HepG2 (cell line): ENCODE measurements at regions not wholly inside any gene's neighbourhood (a gene's known extent, or its start where the extent isn't known, plus 50 kb on each side); places are given as distances from the start of the nearest gene placed in this dataset.

Source experiments
- ATAC-seq: fragments of 200-7000 bp; cut with Tn5 transposase; 3 replicates; pipeline ENCODE4 v1.9.1; 2020; ENCODE audit warnings: mild to moderate bottlenecking, moderate library complexity
- BruUV-seq: library from RNA; stranded (reverse); fragments of 400-500 nt; replicated peaks from 2 replicates; lab custom pipeline; 2021; lab: Mats Ljungman, UMichigan
- CTCF ChIA-PET: fragments of 300-600 bp; formaldehyde crosslinking; extraction: SDS; loops from one replicate; lab custom pipeline; 2021; ENCODE audit warnings: low total read pairs, inconsistent platforms, low intra/inter-chr PET ratio; lab: Yijun Ruan, JAX
- POLR2A ChIA-PET: fragments of 350-600 bp; sonication (Branson Sonifier 250); formaldehyde crosslinking; loops from one replicate; lab custom pipeline; 2020; ENCODE audit warnings: antibody characterized with exemption, inconsistent platforms; lab: Yijun Ruan, JAX
- DNase-seq: peaks from one replicate; pipeline ENCODE4 v3.0.0-alpha.2; 2015; ENCODE audit warnings: low spot score
- FAIRE-seq: peaks from 3 replicates; lab custom pipeline; 2011; peaks lifted over from hg19 to GRCh38; lab: Jason Lieb, UNC
- H2AFZ ChIP-seq: one replicate; pipeline ENCODE4 v1.6.1; 2011; ENCODE audit warnings: low read length, inconsistent platforms
- H3K27ac ChIP-seq: fragments of 300-600 bp; 3 replicates; pipeline ENCODE4 v1.8.0; 2011; ENCODE audit warnings: mixed run types, mild to moderate bottlenecking, mixed read lengths, low read length, inconsistent platforms; ENCODE audit not compliant: insufficient read depth; ENCODE audit errors: extremely low read length
- H3K27me3 ChIP-seq, 2 experiments: fragments of 200-600 bp in 1 of 2; 2 replicates in 1 of 2; 3 replicates in 1 of 2; pipeline versions ENCODE4 v1.6.0 to v1.8.0; 2011; ENCODE audit warnings: low read length in 2 of 2, mild to moderate bottlenecking in 2 of 2, moderate library complexity in 2 of 2, inconsistent platforms in 1 of 2; ENCODE audit not compliant: insufficient read depth in 2 of 2, control insufficient read depth in 1 of 2
- H3K36me3 ChIP-seq, 2 experiments: fragments of 200-600 bp in 1 of 2; replicated peaks in 1 of 2; 2 replicates in 1 of 2; 3 replicates in 1 of 2; pipeline versions ENCODE4 v1.5.1 to v1.8.0; 2011; ENCODE audit warnings: low read length in 2 of 2, inconsistent platforms in 1 of 2; ENCODE audit not compliant: insufficient read depth in 2 of 2, control insufficient read depth in 1 of 2
- H3K4me1 ChIP-seq: 2 replicates; pipeline ENCODE4 v1.5.1; 2012; ENCODE audit warnings: low read length, inconsistent platforms; ENCODE audit not compliant: insufficient read depth
- H3K4me2 ChIP-seq: 2 replicates; pipeline ENCODE4 v1.6.0; 2011; ENCODE audit warnings: low read depth, low read length, inconsistent platforms
- H3K4me3 ChIP-seq, 3 experiments: fragments of 200-600 bp in 1 of 3; sonication (generic), shearing (Covaris generic) in 1 of 3; replicated peaks in 1 of 3; 2 replicates each; pipeline ENCODE4 v1.5.1; 2011 to 2016; ENCODE audit warnings: low read length in 3 of 3, inconsistent platforms in 2 of 3, low read depth in 2 of 3, mild to moderate bottlenecking in 2 of 3, control low read depth in 1 of 3, mixed read lengths in 1 of 3; ENCODE audit not compliant: insufficient read depth in 1 of 3
- H3K79me2 ChIP-seq: one replicate; pipeline ENCODE4 v1.6.1; 2011; ENCODE audit warnings: low read length, inconsistent platforms; ENCODE audit not compliant: insufficient read depth
- H3K9ac ChIP-seq: 2 replicates; pipeline ENCODE4 v1.6.0; 2011; ENCODE audit warnings: mild to moderate bottlenecking, low read depth, low read length, inconsistent platforms; ENCODE audit not compliant: insufficient read depth
- H3K9me3 ChIP-seq: 2 replicates; pipeline ENCODE4 v1.5.1; 2012; ENCODE audit warnings: mild to moderate bottlenecking, low read length
- H4K20me1 ChIP-seq: 2 replicates; pipeline ENCODE4 v1.6.0; 2011; ENCODE audit warnings: inconsistent platforms, mild to moderate bottlenecking, low read length, moderate library complexity; ENCODE audit not compliant: insufficient read depth
- GABPB1 ChIP-seq: IDR thresholded peaks from 2 replicates; pipeline ENCODE4 v1.6.1; 2016; ENCODE audit warnings: mild to moderate bottlenecking, missing genetic modification reagents, moderate library complexity, missing compliant biosample characterization
- GMEB1 ChIP-seq: sonication (generic); formaldehyde crosslinking; IDR thresholded peaks from 2 replicates; pipeline ENCODE4 v1.5.1; 2020; ENCODE audit warnings: missing genetic modification reagents, mild to moderate bottlenecking, borderline replicate concordance
- HNF4G ChIP-seq, 2 experiments: sonication (generic) in 1 of 2; formaldehyde crosslinking in 1 of 2; IDR thresholded peaks; 2 replicates each; pipeline versions ENCODE4 v1.4.0 to v1.6.1; 2011 to 2020; ENCODE audit warnings: borderline replicate concordance in 2 of 2, low read depth in 2 of 2, mild to moderate bottlenecking in 2 of 2, low read length in 1 of 2, missing genetic modification reagents in 1 of 2, moderate library complexity in 1 of 2
- MLXIP ChIP-seq: sonication (generic); formaldehyde crosslinking; IDR thresholded peaks from 2 replicates; pipeline ENCODE4 v1.9.0; 2021; ENCODE audit warnings: missing genetic modification reagents, borderline replicate concordance
- NKX3-1 ChIP-seq: sonication (generic); formaldehyde crosslinking; IDR thresholded peaks from 2 replicates; pipeline ENCODE4 v1.5.0; 2020; ENCODE audit warnings: missing genetic modification reagents
- RERE ChIP-seq: IDR thresholded peaks from 2 replicates; pipeline ENCODE4 v1.6.1; 2016; ENCODE audit warnings: low read depth, missing genetic modification reagents, missing compliant biosample characterization
- SP1 ChIP-seq, 2 experiments: fragments of 450-650 bp in 1 of 2; sonication (generic) in 1 of 2; formaldehyde crosslinking in 1 of 2; IDR thresholded peaks; 2 replicates each; pipeline versions ENCODE4 v1.4.0 to v1.6.1; 2016 to 2020; ENCODE audit warnings: missing genetic modification reagents in 1 of 2
- ZBTB25 ChIP-seq: IDR thresholded peaks from 2 replicates; pipeline ENCODE4 v1.6.1; 2018; ENCODE audit warnings: missing genetic modification reagents
- ZNF276 ChIP-seq: sonication (generic); formaldehyde crosslinking; IDR thresholded peaks from 2 replicates; pipeline ENCODE4 v1.4.0; 2020; ENCODE audit warnings: mild to moderate bottlenecking, low read depth, missing genetic modification reagents
- ZNF619 ChIP-seq: sonication (generic); formaldehyde crosslinking; IDR thresholded peaks from 2 replicates; pipeline ENCODE4 v1.4.0; 2020; ENCODE audit warnings: mild to moderate bottlenecking, missing genetic modification reagents
- WGBS: methylation state at CpG from one replicate; pipeline ENCODE4 v1.1.6; 2017; ENCODE audit warnings: low lambda C conversion rate; 5-methylcytosine and 5-hydroxymethylcytosine counted together
- in situ Hi-C: cut with HindIII; loops from 2 replicates; pipeline ENCODE4 v1.10.0; 2017; ENCODE audit warnings: low pct_unique_long_range_greater_than_20kb; ENCODE audit not compliant: extremely low pct_ligation_motif_present
- intact Hi-C: fragments of 100-400 bp; cut with micrococcal nuclease; formaldehyde crosslinking; loops from one replicate; pipeline ENCODE4 v1.10.0; 2022; ENCODE audit not compliant: unreplicated experiment

- H3K79me2 ChIP-seq: no peaks in the 10 kb centered on the region
- CTCF ChIA-PET: no interaction called here
- 2% methylated on average over 4 of the region's 4 CpGs for WGBS
- H3K9ac ChIP-seq: no peak overlapping the region
- ATAC-seq (no peak), FAIRE-seq (no peak), DNase-seq (no peak)
- H3K9me3 ChIP-seq: peaks cover 95% of the 10 kb centered on the region
- in situ Hi-C loops: no loop called here
- POLR2A ChIA-PET: no interaction called here
- H3K4me2 ChIP-seq: no peak overlapping the region
- intact Hi-C loops: no loop called here
- no peak overlapping the region for H3K27ac ChIP-seq
- H3K27me3 ChIP-seq: no peaks in the 10 kb centered on the region
- no peaks in the 10 kb centered on the region for H3K36me3 ChIP-seq
- H2AFZ ChIP-seq: no peak overlapping the region
- no peaks in the 10 kb centered on the region for H3K4me1 ChIP-seq
- no peak overlapping the region for H3K4me3 ChIP-seq
- H4K20me1 ChIP-seq: no peaks in the 10 kb centered on the region
- BruUV-seq: no TSS peak
- TF ChIP-seq MLXIP (CRISPR knock-in tag) (no peak), GABPB1 (CRISPR knock-in tag) (no peak), GMEB1 (no peak), NKX3-1 (CRISPR knock-in tag) (no peak), ZBTB25 (CRISPR knock-in tag) (no peak), ZNF276 (CRISPR knock-in tag) (no peak), SP1 (IDR thresholded peaks at IDR 0.05) (no peak), SP1 (CRISPR knock-in tag; IDR thresholded peaks at IDR 0.05) (no peak), HNF4G (IDR thresholded peaks at IDR 0.05; ENCODE audit: borderline replicate concordance, low read depth, low read length) (no peak), HNF4G (CRISPR knock-in tag; IDR thresholded peaks at IDR 0.05; ENCODE audit: borderline replicate concordance, low read depth) (no peak), ZNF619 (CRISPR knock-in tag) (no peak), RERE (CRISPR knock-in tag) (no peak)
Observed at GRCh38 chr14:26023967-26024366, 573.9 kb downstream of the NOVA1 start.
